ENCODE measurements at regions not wholly inside any gene's neighbourhood (a gene's known extent, or its start where the extent isn't known, plus 50 kb on each side); places are given as distances from the start of the nearest gene placed in this dataset.

- no peaks in the 10 kb centered on the region for H3K4me1 ChIP-seq (ENCODE audit: control extremely low read depth in 1 of 4, control insufficient read depth in 4 of 4, insufficient read depth in 4 of 4, low read length in 3 of 4)
- H3K9me3 ChIP-seq (ENCODE audit: control extremely low read depth in 1 of 5, control insufficient read depth in 4 of 5, insufficient read depth in 2 of 5, low read depth in 1 of 5, low read length in 4 of 5) = peaks cover 0 to 19% (median 5%) of the 10 kb centered on the region in 5 experiments
- H3K27me3 ChIP-seq (replicated peaks in 2 of 5; ENCODE audit: control insufficient read depth in 4 of 5, insufficient read depth in 5 of 5, low read length in 4 of 5) = peaks cover 0 to 2% (median 0%) of the 10 kb centered on the region in 5 experiments
- H3K27ac ChIP-seq (ENCODE audit: insufficient read depth in 1 of 2, low read depth in 1 of 2, low read length in 2 of 2, poor library complexity in 1 of 2, severe bottlenecking in 2 of 2) = no peak overlapping the region
- H3K36me3 ChIP-seq (ENCODE audit: control insufficient read depth in 4 of 4, insufficient read depth in 4 of 4, low read length in 3 of 4) = no peaks in the 10 kb centered on the region
- no peak overlapping the region for H3K4me3 ChIP-seq (ENCODE audit: control insufficient read depth in 1 of 7, extremely low read depth in 1 of 7, insufficient read depth in 4 of 7, low read depth in 2 of 7, low read length in 6 of 7)
- DNase-seq = no peak
- ChIA-PET CTCF (no interaction called here), POLR2A (no interaction called here)
- WGBS (ENCODE audit: insufficient coverage) = 60% methylated on average over 2 of the region's 2 CpGs
Observed at GRCh38 chr10:122765412-122765811, 65.8 kb upstream of the C10orf120 start.

- peaks cover 2 to 20% (median 8%) of the 10 kb centered on the region in 5 experiments for H3K9me3 ChIP-seq (ENCODE audit: control extremely low read depth in 1 of 5, control insufficient read depth in 4 of 5, insufficient read depth in 2 of 5, low read depth in 1 of 5, low read length in 4 of 5)
- H3K36me3 ChIP-seq (ENCODE audit: control insufficient read depth in 4 of 4, insufficient read depth in 4 of 4, low read length in 3 of 4) = no peaks in the 10 kb centered on the region
- H3K27me3 ChIP-seq (replicated peaks in 2 of 5; ENCODE audit: control insufficient read depth in 4 of 5, insufficient read depth in 5 of 5, low read length in 4 of 5) = peaks cover 0 to 4% (median 0%) of the 10 kb centered on the region in 5 experiments
- no peak for DNase-seq
- no peak overlapping the region for H3K27ac ChIP-seq (ENCODE audit: insufficient read depth in 1 of 2, low read depth in 1 of 2, low read length in 2 of 2, poor library complexity in 1 of 2, severe bottlenecking in 2 of 2)
- CTCF ChIA-PET = no interaction called here
- H3K4me3 ChIP-seq (ENCODE audit: control insufficient read depth in 1 of 7, extremely low read depth in 1 of 7, insufficient read depth in 4 of 7, low read depth in 2 of 7, low read length in 6 of 7) = no peak overlapping the region
- H3K4me1 ChIP-seq (ENCODE audit: control extremely low read depth in 1 of 4, control insufficient read depth in 4 of 4, insufficient read depth in 4 of 4, low read length in 3 of 4) = no peaks in the 10 kb centered on the region
- 95% methylated on average over 9 of the region's 9 CpGs for whole genome bisulfite sequencing (ENCODE audit: insufficient coverage)
- POLR2A ChIA-PET = no interaction called here
Observed at GRCh38 chr10:122756656-122757055, 57.0 kb upstream of the C10orf120 start.

GRCh38 chr10:122754491-122755235 lies 55.0 kb upstream of the C10orf120 start:
- Histone ChIP-seq H3K36me3 (ENCODE audit: control insufficient read depth in 4 of 4, insufficient read depth in 4 of 4, low read length in 3 of 4) (no peaks in the 10 kb centered on the region), H3K9me3 (ENCODE audit: control extremely low read depth in 1 of 5, control insufficient read depth in 4 of 5, insufficient read depth in 2 of 5, low read depth in 1 of 5, low read length in 4 of 5) (peaks cover 2 to 16% (median 6%) of the 10 kb centered on the region in 5 experiments), H3K4me1 (ENCODE audit: control extremely low read depth in 1 of 4, control insufficient read depth in 4 of 4, insufficient read depth in 4 of 4, low read length in 3 of 4) (no peaks in the 10 kb centered on the region), H3K27ac (ENCODE audit: insufficient read depth in 1 of 2, low read depth in 1 of 2, low read length in 2 of 2, poor library complexity in 1 of 2, severe bottlenecking in 2 of 2) (no peak overlapping the region), H3K27me3 (replicated peaks in 2 of 5; ENCODE audit: control insufficient read depth in 4 of 5, insufficient read depth in 5 of 5, low read length in 4 of 5) (no peaks in the 10 kb centered on the region), H3K4me3 (ENCODE audit: control insufficient read depth in 1 of 7, extremely low read depth in 1 of 7, insufficient read depth in 4 of 7, low read depth in 2 of 7, low read length in 6 of 7) (no peak overlapping the region)
- WGBS (ENCODE audit: insufficient coverage) = 91% methylated on average over 5 of the region's 11 CpGs
- ChIA-PET POLR2A (no interaction called here), CTCF (no interaction called here)
- DNase-seq = no peak

- Histone ChIP-seq H3K27me3 (replicated peaks in 2 of 5; ENCODE audit: control insufficient read depth in 4 of 5, insufficient read depth in 5 of 5, low read length in 4 of 5) (no peaks in the 10 kb centered on the region), H3K36me3 (ENCODE audit: control insufficient read depth in 4 of 4, insufficient read depth in 4 of 4, low read length in 3 of 4) (no peaks in the 10 kb centered on the region), H3K9me3 (ENCODE audit: control extremely low read depth in 1 of 5, control insufficient read depth in 4 of 5, insufficient read depth in 2 of 5, low read depth in 1 of 5, low read length in 4 of 5) (no peaks in the 10 kb centered on the region), H3K27ac (ENCODE audit: insufficient read depth in 1 of 2, low read depth in 1 of 2, low read length in 2 of 2, poor library complexity in 1 of 2, severe bottlenecking in 2 of 2) (no peak overlapping the region), H3K4me1 (ENCODE audit: control extremely low read depth in 1 of 4, control insufficient read depth in 4 of 4, insufficient read depth in 4 of 4, low read length in 3 of 4) (no peaks in the 10 kb centered on the region), H3K4me3 (ENCODE audit: control insufficient read depth in 1 of 7, extremely low read depth in 1 of 7, insufficient read depth in 4 of 7, low read depth in 2 of 7, low read length in 6 of 7) (no peak overlapping the region)
- CTCF ChIA-PET = no interaction called here
- DNase-seq = no peak
- 94% methylated on average over 13 of the region's 13 CpGs for WGBS (ENCODE audit: insufficient coverage)
- POLR2A ChIA-PET = no interaction called here
Observed at GRCh38 chr10:122749886-122750285, 50.2 kb upstream of the C10orf120 start.
